Pancreas (tissue), 10 donors: ENCODE measurements at regions not wholly inside any gene's neighbourhood (a gene's known extent, or its start where the extent isn't known, plus 50 kb on each side); places are given as distances from the start of the nearest gene placed in this dataset.
"Not testable (repeated sequence)": the region's sequence is repeated elsewhere in the genome, so short reads cannot be mapped to it uniquely, and the experiment has no call there.

Experiments used
- ATAC-seq, 4 donors: fragments of 200-7000 bp; cut with Tn5 transposase; one replicate each; pipeline versions ENCODE4 v1.8.0 to v1.9.1; 2020; ENCODE audit warnings: mild to moderate bottlenecking in 4 of 4, moderate library complexity in 4 of 4
- DNase-seq, 6 donors: peaks; one replicate each; pipeline ENCODE4 v3.0.0-alpha.2; 2020
- FAIRE-seq: peaks from 2 replicates; lab custom pipeline; 2012; peaks lifted over from hg19 to GRCh38; lab: Jason Lieb, UNC
- H3K27ac ChIP-seq, 4 donors: fragments of 200-600 bp; sonication (generic); 1 replicate in 3 of 4; 2 replicates in 1 of 4; pipeline versions ENCODE4 v1.5.0 to v1.8.0; 2020
- H3K27me3 ChIP-seq, 4 donors: fragments of 200-600 bp; one replicate each; pipeline ENCODE4 v1.8.0; 2021
- H3K36me3 ChIP-seq, 3 donors: fragments of 200-600 bp; sonication (generic) in 1 of 3; one replicate each; pipeline versions ENCODE4 v1.5.0 to v1.8.0; 2020 to 2021
- H3K4me1 ChIP-seq, 3 donors: fragments of 200-600 bp; one replicate each; pipeline ENCODE4 v1.8.0; 2021
- H3K4me3 ChIP-seq, 4 donors: fragments of 200-600 bp; sonication (generic) in 2 of 4; one replicate each; pipeline versions ENCODE4 v1.5.0 to v1.8.0; 2020 to 2021
- H3K9me3 ChIP-seq, 4 donors: fragments of 200-600 bp; one replicate each; pipeline ENCODE4 v1.8.0; 2021
- WGBS, 2 donors: extraction: QIAGEN DNeasy Blood & Tissue Kit; methylation state at CpG; one replicate each; pipeline ENCODE4 v1.1.7; 2013; 5-methylcytosine and 5-hydroxymethylcytosine counted together
- intact Hi-C, 3 donors: fragments of 100-400 bp; cut with DNase I; formaldehyde crosslinking; loops; one replicate each; pipeline versions ENCODE4 v1.11.1 to v1.14.2; 2022
- TF ChIP-seq, protein P1 (sequence below), 4 donors: fragments of 200-600 bp; sonication (generic) in 3 of 4; IDR thresholded peaks; one replicate each; pipeline versions ENCODE4 v1.5.0 to v1.8.0; 2021; ENCODE audit warnings: antibody characterized with exemption in 4 of 4
- donor health status: healthy with polysubstance abuse.
- donor health status: DM: no; HTN: no; CAD: no; lungs with moderate emphysema.
- donor health status: DM: no; HTN: no; CAD: no.
- donor health status: control.
- donor health status: control.
- donor health status: Bipolar disorder and iron deficiency.
- donor health status: DM: yes; HTN: yes; CAD: no.
- donor health status: DM: no; HTN: no; CAD: no.
- donor health status: DM: no; HTN: no; CAD: no.
- donor health status: DM: yes; HTN: yes; CAD: no.

DNA sequence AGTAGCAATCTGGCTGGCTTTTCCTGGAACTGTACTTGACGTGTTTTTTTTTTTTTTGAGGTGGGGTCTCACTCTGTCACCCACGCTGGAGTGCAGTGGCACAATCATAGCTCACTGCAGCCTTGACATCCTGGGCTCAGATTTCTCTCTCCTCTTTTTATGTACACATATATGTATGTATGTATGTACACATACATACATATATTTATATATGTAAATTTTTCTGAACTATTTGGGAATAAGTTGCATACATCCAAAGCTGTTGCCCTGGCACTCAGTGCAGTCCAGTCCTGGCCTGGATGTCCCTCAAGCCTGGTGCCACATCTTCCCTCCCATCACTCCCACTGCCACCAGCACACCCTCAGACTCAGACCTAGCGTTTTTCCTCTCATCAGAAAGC is 89.0 kb upstream of the SHISA3 start:
- DNase-seq (no peak), FAIRE-seq (no peak), ATAC-seq (no peak)
- intact Hi-C loops, result no loop called here
- no peaks in the 10 kb centered on the region for H3K9me3 ChIP-seq
- no peak overlapping the region for H3K27ac ChIP-seq
- TF ChIP-seq, protein P1, sequence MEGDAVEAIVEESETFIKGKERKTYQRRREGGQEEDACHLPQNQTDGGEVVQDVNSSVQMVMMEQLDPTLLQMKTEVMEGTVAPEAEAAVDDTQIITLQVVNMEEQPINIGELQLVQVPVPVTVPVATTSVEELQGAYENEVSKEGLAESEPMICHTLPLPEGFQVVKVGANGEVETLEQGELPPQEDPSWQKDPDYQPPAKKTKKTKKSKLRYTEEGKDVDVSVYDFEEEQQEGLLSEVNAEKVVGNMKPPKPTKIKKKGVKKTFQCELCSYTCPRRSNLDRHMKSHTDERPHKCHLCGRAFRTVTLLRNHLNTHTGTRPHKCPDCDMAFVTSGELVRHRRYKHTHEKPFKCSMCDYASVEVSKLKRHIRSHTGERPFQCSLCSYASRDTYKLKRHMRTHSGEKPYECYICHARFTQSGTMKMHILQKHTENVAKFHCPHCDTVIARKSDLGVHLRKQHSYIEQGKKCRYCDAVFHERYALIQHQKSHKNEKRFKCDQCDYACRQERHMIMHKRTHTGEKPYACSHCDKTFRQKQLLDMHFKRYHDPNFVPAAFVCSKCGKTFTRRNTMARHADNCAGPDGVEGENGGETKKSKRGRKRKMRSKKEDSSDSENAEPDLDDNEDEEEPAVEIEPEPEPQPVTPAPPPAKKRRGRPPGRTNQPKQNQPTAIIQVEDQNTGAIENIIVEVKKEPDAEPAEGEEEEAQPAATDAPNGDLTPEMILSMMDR (IDR thresholded peaks at IDR 0.05), result no peak
- no peaks in the 10 kb centered on the region for H3K4me1 ChIP-seq
- H3K27me3 ChIP-seq, result no peaks in the 10 kb centered on the region
- H3K36me3 ChIP-seq, result no peaks in the 10 kb centered on the region
- H3K4me3 ChIP-seq, result no peak overlapping the region
- 62% methylated on average over 3 of the region's 3 CpGs for WGBS, 2 donors

DNA sequence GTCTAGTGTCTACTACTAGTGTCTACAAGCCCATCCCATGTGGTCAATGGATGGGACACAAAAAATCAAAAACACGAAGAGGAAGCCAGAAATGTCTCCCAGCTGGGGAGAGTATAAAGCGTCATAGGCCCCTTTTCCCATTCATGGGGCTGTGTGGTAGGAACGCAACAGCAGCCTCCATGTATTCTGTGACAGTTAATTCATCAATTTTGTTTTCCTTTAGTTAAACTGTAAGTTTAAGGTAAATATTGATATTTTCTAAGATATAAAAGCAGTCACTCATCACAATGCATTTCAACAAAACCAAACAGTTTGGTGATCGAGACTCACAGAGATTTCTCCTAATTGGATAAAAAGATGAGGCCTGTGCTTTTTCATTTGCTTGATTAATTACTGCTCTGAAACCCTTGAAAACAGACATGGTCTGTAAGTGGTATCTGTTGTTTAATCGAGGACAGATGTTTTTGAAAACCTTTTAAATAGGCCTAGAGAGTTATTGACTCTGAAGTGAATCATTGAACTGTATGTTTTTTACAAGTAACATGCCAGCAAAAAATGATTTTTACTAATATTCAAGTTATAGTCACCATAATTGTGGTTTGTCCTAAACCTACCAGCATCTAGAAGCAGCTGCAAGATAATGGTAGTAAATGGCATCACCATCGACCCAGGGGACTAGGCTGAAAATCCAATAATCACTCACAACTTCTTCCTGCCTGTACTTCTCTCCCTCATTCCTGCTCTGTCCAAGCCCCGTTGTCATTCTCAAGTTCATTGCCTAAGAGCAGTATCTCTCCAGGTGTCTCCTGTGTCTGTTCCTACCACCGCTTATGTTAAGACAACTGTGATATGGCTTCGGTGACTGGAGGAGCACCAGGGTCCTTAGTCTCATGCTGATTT is 87.7 kb upstream of the SHISA3 start:
- no peaks in the 10 kb centered on the region for H3K27me3 ChIP-seq
- DNase-seq (no peak), FAIRE-seq (no peak), ATAC-seq (no peak)
- H3K4me1 ChIP-seq, result no peaks in the 10 kb centered on the region
- no peak overlapping the region for H3K27ac ChIP-seq
- no peaks in the 10 kb centered on the region for H3K36me3 ChIP-seq
- no peaks in the 10 kb centered on the region for H3K9me3 ChIP-seq
- H3K4me3 ChIP-seq, result no peak overlapping the region
- TF ChIP-seq, protein P1 (IDR thresholded peaks at IDR 0.05), result no peak
- intact Hi-C loops, result no loop called here
- WGBS, 2 donors, result 37 to 44% methylated on average over 9 of the region's 9 CpGs

DNA sequence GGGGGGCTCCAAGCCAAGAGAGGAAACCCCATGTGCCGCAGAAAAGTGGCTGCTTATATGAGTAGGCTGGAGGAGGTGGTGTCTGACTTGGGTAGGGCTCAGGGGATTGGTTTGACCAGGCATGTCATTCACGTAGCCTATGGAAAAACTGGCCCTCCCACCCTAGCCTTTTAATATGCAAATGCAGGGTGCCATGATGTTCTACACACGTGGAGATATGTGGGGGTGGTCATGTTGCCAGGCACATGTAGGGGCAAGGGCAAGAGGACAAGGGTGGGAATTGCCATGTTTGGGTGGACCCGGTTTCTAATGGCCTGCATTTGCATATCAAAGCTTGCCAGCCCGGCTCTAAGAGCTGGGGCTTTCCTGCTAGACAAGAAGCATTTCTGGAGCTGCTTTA is 86.9 kb upstream of the SHISA3 start:
- no peak for FAIRE-seq
- Histone ChIP-seq H3K27ac (no peak overlapping the region), H3K4me1 (no peaks in the 10 kb centered on the region), H3K4me3 (no peak overlapping the region), H3K36me3 (no peaks in the 10 kb centered on the region), H3K9me3 (no peaks in the 10 kb centered on the region), H3K27me3 (no peaks in the 10 kb centered on the region)
- DNase-seq, result no peak
- intact Hi-C loops, result no loop called here
- ATAC-seq, result no peak
- TF ChIP-seq, protein P1 (IDR thresholded peaks at IDR 0.05), result no peak
- WGBS, 2 donors, result 64 to 65% methylated on average over 5 of the region's 5 CpGs

DNA sequence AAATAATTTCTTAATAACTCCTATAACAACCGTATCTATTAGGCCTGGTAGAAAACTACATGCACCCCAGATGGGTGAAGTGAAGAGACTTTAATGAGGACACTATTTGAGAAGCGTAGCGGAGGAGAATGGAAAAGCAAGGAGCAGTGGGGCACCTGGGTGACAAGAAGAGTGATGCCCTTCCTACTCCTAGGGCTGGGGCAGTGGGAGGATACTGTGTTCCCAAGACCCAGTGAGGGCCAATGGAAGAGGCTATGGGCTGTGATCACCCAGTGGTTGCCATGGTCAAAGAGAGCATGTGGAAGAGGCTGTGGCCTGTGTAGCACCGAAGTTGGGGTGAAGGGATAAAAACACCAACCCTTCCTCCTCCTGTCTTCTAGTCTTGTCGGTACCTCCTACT is 86.5 kb upstream of the SHISA3 start:
- H3K4me1 ChIP-seq, result no peaks in the 10 kb centered on the region
- intact Hi-C loops, result no loop called here
- H3K27me3 ChIP-seq, result no peaks in the 10 kb centered on the region
- ATAC-seq, result no peak
- H3K9me3 ChIP-seq, result no peaks in the 10 kb centered on the region
- FAIRE-seq, result no peak
- no peak overlapping the region for H3K27ac ChIP-seq
- WGBS, 2 donors, result 81 to 95% methylated on average over 5 of the region's 5 CpGs
- no peak overlapping the region for H3K4me3 ChIP-seq
- no peaks in the 10 kb centered on the region for H3K36me3 ChIP-seq
- TF ChIP-seq, protein P1 (IDR thresholded peaks at IDR 0.05), result no peak
- DNase-seq, result no peak

DNA sequence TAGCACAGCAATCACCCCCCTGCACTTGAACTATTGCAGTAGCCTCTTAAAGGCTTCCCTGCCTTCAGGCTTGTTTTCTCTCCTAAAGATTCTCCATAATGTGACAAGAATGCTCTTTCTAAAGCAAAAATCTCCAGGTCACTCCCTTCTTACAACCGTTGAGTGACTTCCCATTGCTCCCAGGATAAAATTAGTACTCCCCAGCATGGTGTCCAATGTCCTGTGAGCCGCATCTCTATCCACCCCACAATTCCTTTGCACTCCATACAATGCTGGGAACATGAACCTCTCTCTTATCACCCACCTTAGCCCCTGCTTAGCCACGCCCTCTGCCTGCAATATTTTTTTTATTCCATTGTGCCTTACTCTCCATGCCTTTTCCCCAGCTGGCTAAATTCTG is 85.7 kb upstream of the SHISA3 start:
- Histone ChIP-seq H3K9me3 (no peaks in the 10 kb centered on the region), H3K27me3 (no peaks in the 10 kb centered on the region), H3K27ac (no peak overlapping the region), H3K36me3 (no peaks in the 10 kb centered on the region), H3K4me1 (no peaks in the 10 kb centered on the region), H3K4me3 (no peak overlapping the region)
- TF ChIP-seq, protein P1 (IDR thresholded peaks at IDR 0.05), result no peak
- FAIRE-seq, result no peak
- intact Hi-C loops, result no loop called here
- 65 to 76% methylated on average over 3 of the region's 3 CpGs for WGBS, 2 donors
- no peak for DNase-seq
- ATAC-seq, result no peak

DNA sequence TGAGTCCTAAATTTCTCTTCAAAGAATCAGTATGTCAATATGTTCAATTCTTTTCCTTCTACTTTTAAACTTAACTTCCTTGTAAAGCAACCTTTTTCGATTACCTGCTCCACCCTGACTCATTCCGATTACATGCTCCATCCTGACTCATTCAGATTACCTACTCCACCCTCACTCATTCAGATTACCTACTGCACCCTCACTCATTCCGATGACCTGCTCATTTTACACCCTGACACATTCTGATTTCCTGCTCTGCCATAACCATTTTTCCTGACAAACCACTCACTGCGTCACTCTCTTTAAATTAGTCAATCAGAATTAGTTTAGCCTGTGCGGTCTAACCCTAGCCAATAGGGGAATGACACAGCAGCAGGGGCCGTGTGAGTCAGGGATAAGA is 83.9 kb upstream of the SHISA3 start:
- intact Hi-C loops, H3K9me3 ChIP-seq, H3K27ac ChIP-seq, H3K4me3 ChIP-seq, H3K36me3 ChIP-seq, DNase-seq, FAIRE-seq, H3K4me1 ChIP-seq, H3K27me3 ChIP-seq, ATAC-seq: not testable (repeated sequence)
- 69 to 77% methylated on average over 6 of the region's 6 CpGs for WGBS, 2 donors
